Esophagus muscularis mucosa (tissue), 4 donors: ENCODE measurements at regions not wholly inside any gene's neighbourhood (a gene's known extent, or its start where the extent isn't known, plus 50 kb on each side); places are given as distances from the start of the nearest gene placed in this dataset.

Experiments
- DNase-seq: peaks from one replicate; pipeline ENCODE4 v3.0.0-alpha.2; 2017; ENCODE audit errors: extremely low spot score
- H3K27ac ChIP-seq, 4 donors: fragments of 200-600 bp; sonication (generic); replicated peaks in 1 of 4; 1 replicate in 3 of 4; 2 replicates in 1 of 4; pipeline ENCODE4 v1.5.1; 2016 to 2019; ENCODE audit warnings: mild to moderate bottlenecking in 1 of 4
- H3K27me3 ChIP-seq, 4 donors: fragments of 200-600 bp; sonication (generic); one replicate each; pipeline versions ENCODE4 v1.5.1 to v1.6.0; 2016 to 2019
- H3K36me3 ChIP-seq, 4 donors: fragments of 200-600 bp; sonication (generic); one replicate each; pipeline ENCODE4 v1.5.1; 2016 to 2019
- H3K4me1 ChIP-seq, 4 donors: fragments of 200-600 bp; sonication (generic); one replicate each; pipeline ENCODE4 v1.5.1; 2016 to 2019
- H3K4me3 ChIP-seq, 4 donors: fragments of 200-600 bp; sonication (generic); 1 replicate in 2 of 4; 2 replicates in 2 of 4; pipeline ENCODE4 v1.5.1; 2016 to 2019; ENCODE audit warnings: mild to moderate bottlenecking in 4 of 4, moderate library complexity in 1 of 4
- H3K9me3 ChIP-seq, 4 donors: fragments of 200-600 bp; sonication (generic); 1 replicate in 3 of 4; 2 replicates in 1 of 4; pipeline ENCODE4 v1.5.1; 2016 to 2019
- EP300 ChIP-seq: sonication (generic); formaldehyde crosslinking; IDR thresholded peaks from one replicate; pipeline ENCODE4 v1.6.1; 2017; ENCODE audit warnings: antibody characterized with exemption
- POLR2A ChIP-seq: fragments of 450-650 bp; IDR thresholded peaks from one replicate; pipeline ENCODE4 v1.6.1; 2017; ENCODE audit warnings: antibody characterized with exemption, moderate library complexity, mild to moderate bottlenecking, low read depth
- POLR2AphosphoS5 ChIP-seq, 2 donors: sonication (generic); formaldehyde crosslinking; IDR thresholded peaks; one replicate each; pipeline ENCODE4 v1.6.1; 2017; ENCODE audit warnings: antibody characterized with exemption in 2 of 2
- WGBS: methylation state at CpG from one replicate; pipeline ENCODE4 v1.1.5; 2018; 5-methylcytosine and 5-hydroxymethylcytosine counted together
- intact Hi-C: fragments of 100-400 bp; cut with DNase I; formaldehyde crosslinking; loops from one replicate; pipeline ENCODE4 v1.15.1; 2023
- TF ChIP-seq, protein P1 (sequence below), 3 experiments: fragments of 200-600 bp in 2 of 3; fragments of 450-650 bp in 1 of 3; sonication (generic) in 2 of 3; IDR thresholded peaks; one replicate each; pipeline ENCODE4 v1.5.1; 2017 to 2019; ENCODE audit warnings: antibody characterized with exemption in 3 of 3, mild to moderate bottlenecking in 2 of 3, moderate library complexity in 1 of 3

DNA sequence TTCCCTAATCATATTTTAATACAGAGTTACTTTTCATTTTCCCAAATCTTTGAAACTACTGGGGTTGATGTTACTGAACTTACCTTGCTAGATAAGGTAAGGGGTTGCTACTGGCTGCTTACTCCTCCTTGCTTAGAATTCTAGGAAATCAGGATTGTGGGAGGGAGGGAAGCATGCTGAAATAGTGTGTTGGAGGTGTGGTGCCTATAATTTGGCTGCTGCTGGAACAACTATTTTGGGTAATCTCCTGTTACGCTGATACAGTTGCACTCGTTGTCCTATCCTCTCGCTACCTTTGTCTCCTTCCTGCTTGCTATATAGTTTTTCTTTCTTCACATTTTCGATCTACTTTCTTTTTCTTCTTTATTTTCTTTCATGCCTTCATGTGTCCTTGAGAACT is 83.7 kb downstream of the BMP2 start:
- no peak for DNase-seq
- TF ChIP-seq, protein P1, sequence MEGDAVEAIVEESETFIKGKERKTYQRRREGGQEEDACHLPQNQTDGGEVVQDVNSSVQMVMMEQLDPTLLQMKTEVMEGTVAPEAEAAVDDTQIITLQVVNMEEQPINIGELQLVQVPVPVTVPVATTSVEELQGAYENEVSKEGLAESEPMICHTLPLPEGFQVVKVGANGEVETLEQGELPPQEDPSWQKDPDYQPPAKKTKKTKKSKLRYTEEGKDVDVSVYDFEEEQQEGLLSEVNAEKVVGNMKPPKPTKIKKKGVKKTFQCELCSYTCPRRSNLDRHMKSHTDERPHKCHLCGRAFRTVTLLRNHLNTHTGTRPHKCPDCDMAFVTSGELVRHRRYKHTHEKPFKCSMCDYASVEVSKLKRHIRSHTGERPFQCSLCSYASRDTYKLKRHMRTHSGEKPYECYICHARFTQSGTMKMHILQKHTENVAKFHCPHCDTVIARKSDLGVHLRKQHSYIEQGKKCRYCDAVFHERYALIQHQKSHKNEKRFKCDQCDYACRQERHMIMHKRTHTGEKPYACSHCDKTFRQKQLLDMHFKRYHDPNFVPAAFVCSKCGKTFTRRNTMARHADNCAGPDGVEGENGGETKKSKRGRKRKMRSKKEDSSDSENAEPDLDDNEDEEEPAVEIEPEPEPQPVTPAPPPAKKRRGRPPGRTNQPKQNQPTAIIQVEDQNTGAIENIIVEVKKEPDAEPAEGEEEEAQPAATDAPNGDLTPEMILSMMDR (IDR thresholded peaks at IDR 0.05): no peak
- no peak for TF ChIP-seq POLR2AphosphoS5 (IDR thresholded peaks at IDR 0.05)
- TF ChIP-seq EP300: no peak
- TF ChIP-seq POLR2A: no peak
- intact Hi-C loops: no loop called here
- Histone ChIP-seq H3K27ac (no peak overlapping the region), H3K4me1 (no peaks in the 10 kb centered on the region), H3K27me3 (no peaks in the 10 kb centered on the region), H3K4me3 (no peak overlapping the region), H3K36me3 (no peaks in the 10 kb centered on the region), H3K9me3 (no peaks in the 10 kb centered on the region)
- WGBS: 82% methylated on average over 4 of the region's 4 CpGs

DNA sequence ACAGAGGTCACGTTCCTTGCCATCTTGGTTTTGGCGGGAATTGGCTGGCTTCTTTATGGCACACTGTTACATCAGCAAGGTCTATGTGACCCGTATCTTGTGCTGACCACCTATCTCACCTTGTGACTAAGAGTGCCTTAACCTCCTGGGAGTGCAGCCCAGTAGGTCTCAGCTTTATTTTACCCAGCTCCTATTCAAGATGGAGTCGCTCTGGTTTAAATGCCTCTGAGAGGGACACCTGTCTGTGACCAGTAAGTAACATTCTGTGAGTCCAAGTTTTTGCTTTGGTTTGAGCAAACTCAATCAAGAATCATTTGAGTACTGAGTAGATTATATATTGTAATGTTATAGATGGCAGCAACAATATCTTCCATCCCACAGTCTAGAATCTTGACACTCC is 85.0 kb downstream of the BMP2 start:
- Histone ChIP-seq H3K4me1 (no peaks in the 10 kb centered on the region), H3K27me3 (no peaks in the 10 kb centered on the region), H3K4me3 (no peak overlapping the region), H3K27ac (no peak overlapping the region), H3K9me3 (no peaks in the 10 kb centered on the region), H3K36me3 (no peaks in the 10 kb centered on the region)
- no peak for DNase-seq
- 85% methylated on average over 4 of the region's 4 CpGs for WGBS
- TF ChIP-seq POLR2AphosphoS5 (IDR thresholded peaks at IDR 0.05): no peak
- no peak for TF ChIP-seq EP300
- no peak for TF ChIP-seq POLR2A
- intact Hi-C loops: no loop called here

DNA sequence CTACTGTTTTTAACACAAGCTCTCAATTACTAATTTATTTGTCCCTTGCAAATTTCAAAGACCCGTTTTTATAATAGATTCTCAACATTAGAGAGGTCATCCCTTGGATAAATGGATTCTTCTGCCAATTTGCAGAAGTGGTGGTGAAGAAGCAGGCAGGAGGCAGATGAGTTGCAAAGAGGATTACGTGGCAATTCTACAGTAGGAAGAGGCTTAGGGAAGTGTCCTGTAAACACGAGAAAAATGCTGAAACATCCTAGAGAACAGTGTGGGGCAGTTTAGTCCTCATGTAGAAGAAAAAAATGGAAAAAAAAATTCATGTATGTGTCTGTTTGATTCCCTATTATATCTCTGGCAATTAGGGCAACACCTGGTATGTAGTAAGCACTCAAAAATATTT is 87.6 kb downstream of the BMP2 start:
- DNase-seq: no peak
- WGBS: 59% methylated on average over 3 of the region's 3 CpGs
- no peak for TF ChIP-seq EP300
- TF ChIP-seq POLR2A: no peak
- no peak for TF ChIP-seq POLR2AphosphoS5 (IDR thresholded peaks at IDR 0.05)
- TF ChIP-seq, protein P1 (IDR thresholded peaks at IDR 0.05): no peak
- H3K4me1 ChIP-seq: no peaks in the 10 kb centered on the region
- H3K36me3 ChIP-seq: no peaks in the 10 kb centered on the region
- H3K9me3 ChIP-seq: no peaks in the 10 kb centered on the region
- no peaks in the 10 kb centered on the region for H3K27me3 ChIP-seq
- intact Hi-C loops: no loop called here
- H3K27ac ChIP-seq: no peak overlapping the region
- no peak overlapping the region for H3K4me3 ChIP-seq

DNA sequence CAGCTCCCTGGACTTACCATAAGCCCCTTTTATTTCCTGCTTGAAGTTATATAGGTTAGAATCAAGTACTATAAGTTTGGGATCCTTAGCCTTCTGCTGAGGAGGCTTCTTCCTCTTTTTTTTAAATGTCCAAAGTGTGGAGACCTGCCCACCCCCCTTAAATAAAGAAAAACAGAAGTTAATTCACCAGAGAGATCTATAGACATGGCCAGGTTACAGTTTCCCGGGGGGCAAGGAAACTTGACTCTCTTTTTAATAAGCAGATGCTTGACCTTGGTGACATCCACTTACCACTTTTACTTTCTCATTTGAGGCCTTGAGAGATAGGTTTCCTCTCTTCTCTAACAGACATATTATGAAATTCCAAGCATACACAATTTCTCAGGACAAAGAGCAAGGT is 88.3 kb downstream of the BMP2 start:
- Histone ChIP-seq H3K9me3 (no peaks in the 10 kb centered on the region), H3K27ac (no peak overlapping the region), H3K27me3 (no peaks in the 10 kb centered on the region), H3K4me1 (no peaks in the 10 kb centered on the region), H3K4me3 (no peak overlapping the region), H3K36me3 (no peaks in the 10 kb centered on the region)
- TF ChIP-seq POLR2A: no peak
- TF ChIP-seq EP300: no peak
- TF ChIP-seq, protein P1 (IDR thresholded peaks at IDR 0.05): no peak
- no peak for TF ChIP-seq POLR2AphosphoS5 (IDR thresholded peaks at IDR 0.05)
- WGBS: 60% methylated on average over 1 of the region's 1 CpG
- intact Hi-C loops: no loop called here
- DNase-seq: no peak

DNA sequence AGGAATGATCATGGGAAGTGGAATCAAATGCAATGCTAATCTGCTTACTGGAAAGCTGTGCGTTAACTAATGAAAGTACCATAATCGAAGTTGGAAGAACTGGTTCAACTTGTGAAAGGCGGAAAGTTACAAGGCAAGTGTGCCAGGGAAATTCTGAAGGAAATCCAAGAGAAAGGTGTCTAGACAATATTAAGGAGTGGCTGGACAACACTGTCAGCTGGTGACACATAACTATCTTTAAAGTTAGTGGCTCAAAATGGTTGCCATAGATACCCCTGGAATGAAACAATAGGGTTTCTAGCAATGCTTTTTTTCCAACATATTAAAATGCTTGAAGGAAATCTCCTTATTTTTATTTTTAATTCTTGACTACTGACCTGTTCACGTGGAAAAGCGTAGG is 90.4 kb downstream of the BMP2 start:
- Histone ChIP-seq H3K27ac (no peak overlapping the region), H3K27me3 (no peaks in the 10 kb centered on the region), H3K4me1 (no peaks in the 10 kb centered on the region), H3K36me3 (no peaks in the 10 kb centered on the region), H3K9me3 (no peaks in the 10 kb centered on the region), H3K4me3 (no peak overlapping the region)
- intact Hi-C loops: no loop called here
- no peak for DNase-seq
- WGBS: 96% methylated on average over 5 of the region's 5 CpGs
- TF ChIP-seq POLR2AphosphoS5 (IDR thresholded peaks at IDR 0.05) (no peak), POLR2A (no peak), EP300 (no peak)
- TF ChIP-seq, protein P1 (IDR thresholded peaks at IDR 0.05): no peak
